OCI-LY3 (cell line): ENCODE measurements at regions not wholly inside any gene's neighbourhood (a gene's known extent, or its start where the extent isn't known, plus 50 kb on each side); places are given as distances from the start of the nearest gene placed in this dataset.

Experiments used
- EZH2phosphoT487 ChIP-seq: fragments of 200-600 bp; shearing (Covaris generic); IDR thresholded peaks from 2 replicates; pipeline ENCODE4 v1.6.1; 2018; ENCODE audit warnings: antibody characterized with exemption, mixed run types, low read depth
- TF ChIP-seq, protein P1 (sequence below): fragments of 200-600, 300-600 bp; sonication (generic); IDR thresholded peaks from 2 replicates; pipeline ENCODE4 v1.5.1; 2014; ENCODE audit warnings: antibody characterized with exemption, low read length, low read depth

DNA sequence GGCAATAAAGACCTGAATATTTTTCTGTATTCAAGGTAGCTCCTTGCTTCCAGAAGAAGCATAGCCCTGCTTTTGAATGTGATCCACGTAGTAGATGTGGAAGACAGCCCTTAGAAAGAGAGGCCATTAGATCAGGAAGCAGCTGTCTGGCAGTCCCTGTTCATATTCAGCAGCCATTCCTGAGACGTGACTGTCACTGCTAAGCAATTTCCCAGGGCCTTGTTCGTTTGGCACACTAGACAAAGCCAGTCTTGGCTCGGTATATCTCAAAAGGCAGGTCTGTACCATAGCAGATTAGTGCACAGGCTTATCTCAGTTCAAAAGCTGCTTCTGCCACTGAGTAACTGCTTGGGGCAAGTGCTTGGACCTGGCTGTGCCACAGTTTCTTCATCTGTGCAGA is 287.8 kb upstream of the MCTP2 start:
- TF ChIP-seq, protein P1, sequence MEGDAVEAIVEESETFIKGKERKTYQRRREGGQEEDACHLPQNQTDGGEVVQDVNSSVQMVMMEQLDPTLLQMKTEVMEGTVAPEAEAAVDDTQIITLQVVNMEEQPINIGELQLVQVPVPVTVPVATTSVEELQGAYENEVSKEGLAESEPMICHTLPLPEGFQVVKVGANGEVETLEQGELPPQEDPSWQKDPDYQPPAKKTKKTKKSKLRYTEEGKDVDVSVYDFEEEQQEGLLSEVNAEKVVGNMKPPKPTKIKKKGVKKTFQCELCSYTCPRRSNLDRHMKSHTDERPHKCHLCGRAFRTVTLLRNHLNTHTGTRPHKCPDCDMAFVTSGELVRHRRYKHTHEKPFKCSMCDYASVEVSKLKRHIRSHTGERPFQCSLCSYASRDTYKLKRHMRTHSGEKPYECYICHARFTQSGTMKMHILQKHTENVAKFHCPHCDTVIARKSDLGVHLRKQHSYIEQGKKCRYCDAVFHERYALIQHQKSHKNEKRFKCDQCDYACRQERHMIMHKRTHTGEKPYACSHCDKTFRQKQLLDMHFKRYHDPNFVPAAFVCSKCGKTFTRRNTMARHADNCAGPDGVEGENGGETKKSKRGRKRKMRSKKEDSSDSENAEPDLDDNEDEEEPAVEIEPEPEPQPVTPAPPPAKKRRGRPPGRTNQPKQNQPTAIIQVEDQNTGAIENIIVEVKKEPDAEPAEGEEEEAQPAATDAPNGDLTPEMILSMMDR, result no peak
- TF ChIP-seq EZH2phosphoT487, result no peak
